ENCODE measurements at regions not wholly inside any gene's neighbourhood (a gene's known extent, or its start where the extent isn't known, plus 50 kb on each side); places are given as distances from the start of the nearest gene placed in this dataset.

DNA sequence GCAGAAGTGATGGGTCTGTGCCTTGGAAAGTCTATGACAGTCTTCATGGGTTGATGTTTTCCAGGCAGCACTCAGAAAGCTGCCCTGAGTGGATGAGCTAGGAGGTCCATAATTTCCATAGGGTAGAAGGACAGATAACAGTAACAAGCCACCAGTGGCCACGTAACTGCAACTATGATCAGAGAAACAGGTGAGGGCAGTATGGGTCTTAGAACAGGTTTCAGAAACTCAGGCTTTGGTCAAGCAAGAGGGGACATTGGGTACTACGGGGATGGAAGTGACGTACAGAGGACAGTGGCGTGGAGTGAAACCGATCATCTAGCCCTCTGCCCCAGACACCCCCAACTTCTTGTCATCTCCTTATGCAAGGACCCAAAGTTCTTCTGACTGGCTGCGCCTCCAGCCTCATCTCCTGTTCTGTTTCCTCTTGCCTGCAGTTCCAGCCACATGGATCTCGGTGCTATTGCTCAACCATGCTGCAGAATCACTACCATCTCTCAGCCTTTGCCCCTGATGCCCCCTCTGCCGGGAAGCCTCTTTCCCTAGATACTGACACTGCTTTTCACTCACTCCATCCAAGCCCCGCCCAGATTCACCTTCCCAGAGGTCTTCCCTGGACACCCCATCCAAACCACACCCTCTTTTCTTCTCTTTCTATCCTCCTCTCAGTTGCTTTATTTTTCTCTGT lies 123.4 kb downstream of the MFAP3L start:
- Histone ChIP-seq H3K4me1 (ENCODE audit: insufficient read depth) (no peaks in the 10 kb centered on the region), H2AFZ (no peak overlapping the region), H3K27ac (no peak overlapping the region), H3K36me3 (replicated peaks; ENCODE audit: insufficient read depth, low read depth) (no peaks in the 10 kb centered on the region), H3K27me3 (no peaks in the 10 kb centered on the region), H4K20me1 (ENCODE audit: insufficient read depth, poor library complexity, severe bottlenecking) (no peaks in the 10 kb centered on the region), H3K4me2 (no peak overlapping the region), H3K4me3 (no peak overlapping the region), H3K9me3 (ENCODE audit: low read depth) (no peaks in the 10 kb centered on the region), H3K9me2 (replicated peaks; ENCODE audit: insufficient read depth) (no peaks in the 10 kb centered on the region), H3K79me2 (no peaks in the 10 kb centered on the region)
- WGBS (ENCODE audit: low lambda C conversion rate, missing lambda C conversion rate), result 82% methylated on average over 9 of the region's 9 CpGs
- TF ChIP-seq, protein P1, sequence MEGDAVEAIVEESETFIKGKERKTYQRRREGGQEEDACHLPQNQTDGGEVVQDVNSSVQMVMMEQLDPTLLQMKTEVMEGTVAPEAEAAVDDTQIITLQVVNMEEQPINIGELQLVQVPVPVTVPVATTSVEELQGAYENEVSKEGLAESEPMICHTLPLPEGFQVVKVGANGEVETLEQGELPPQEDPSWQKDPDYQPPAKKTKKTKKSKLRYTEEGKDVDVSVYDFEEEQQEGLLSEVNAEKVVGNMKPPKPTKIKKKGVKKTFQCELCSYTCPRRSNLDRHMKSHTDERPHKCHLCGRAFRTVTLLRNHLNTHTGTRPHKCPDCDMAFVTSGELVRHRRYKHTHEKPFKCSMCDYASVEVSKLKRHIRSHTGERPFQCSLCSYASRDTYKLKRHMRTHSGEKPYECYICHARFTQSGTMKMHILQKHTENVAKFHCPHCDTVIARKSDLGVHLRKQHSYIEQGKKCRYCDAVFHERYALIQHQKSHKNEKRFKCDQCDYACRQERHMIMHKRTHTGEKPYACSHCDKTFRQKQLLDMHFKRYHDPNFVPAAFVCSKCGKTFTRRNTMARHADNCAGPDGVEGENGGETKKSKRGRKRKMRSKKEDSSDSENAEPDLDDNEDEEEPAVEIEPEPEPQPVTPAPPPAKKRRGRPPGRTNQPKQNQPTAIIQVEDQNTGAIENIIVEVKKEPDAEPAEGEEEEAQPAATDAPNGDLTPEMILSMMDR (IDR thresholded peaks at IDR 0.05; ENCODE audit: poor library complexity), result no peak
- TF ChIP-seq EZH2 (IDR thresholded peaks at IDR 0.05; ENCODE audit: borderline replicate concordance), result no peak
- no peak for TF ChIP-seq EZH2phosphoT487 (IDR thresholded peaks at IDR 0.05; ENCODE audit: low read depth, severe bottlenecking, unreplicated experiment)
- DNase-seq (ENCODE audit: low spot score), result no peak

DNA sequence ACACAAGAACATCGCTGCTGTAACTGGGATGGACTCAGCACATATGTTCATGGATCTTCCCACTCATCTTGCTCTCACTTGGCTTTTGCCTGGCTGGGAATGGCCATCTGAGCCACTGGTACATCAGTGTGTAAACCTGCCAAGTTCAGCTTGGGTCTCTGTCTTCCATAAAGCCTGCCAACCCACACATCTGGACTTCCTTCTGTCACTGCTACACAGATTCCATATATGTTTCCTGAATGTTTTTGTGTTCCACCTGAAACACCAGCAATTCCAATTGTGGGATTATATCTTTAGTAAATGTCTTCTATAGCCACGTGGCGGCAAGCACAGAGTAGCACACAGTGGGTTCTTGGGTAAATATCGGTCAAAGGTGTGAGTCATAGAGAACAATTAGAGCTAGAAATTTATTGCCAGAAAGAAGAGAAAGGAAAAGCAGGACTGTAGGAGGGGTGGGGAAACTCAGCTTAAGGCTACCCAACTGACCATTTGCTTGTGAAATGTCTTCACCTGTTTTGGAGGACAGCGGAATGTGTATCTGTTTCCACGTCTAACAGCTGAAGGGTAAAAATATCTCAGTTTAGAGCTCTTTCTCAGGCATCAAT lies 125.9 kb downstream of the MFAP3L start:
- no peak for DNase-seq (ENCODE audit: low spot score)
- TF ChIP-seq, protein P1 (IDR thresholded peaks at IDR 0.05; ENCODE audit: poor library complexity), result no peak
- TF ChIP-seq EZH2 (IDR thresholded peaks at IDR 0.05; ENCODE audit: borderline replicate concordance), result no peak
- TF ChIP-seq EZH2phosphoT487 (IDR thresholded peaks at IDR 0.05; ENCODE audit: low read depth, severe bottlenecking, unreplicated experiment), result no peak
- no peak overlapping the region for H3K4me2 ChIP-seq
- H3K9me2 ChIP-seq (replicated peaks; ENCODE audit: insufficient read depth), result no peaks in the 10 kb centered on the region
- no peak overlapping the region for H2AFZ ChIP-seq
- WGBS (ENCODE audit: low lambda C conversion rate, missing lambda C conversion rate), result 75% methylated on average over 6 of the region's 6 CpGs
- no peaks in the 10 kb centered on the region for H3K4me1 ChIP-seq (ENCODE audit: insufficient read depth)
- H3K4me3 ChIP-seq, result no peak overlapping the region
- no peaks in the 10 kb centered on the region for H4K20me1 ChIP-seq (ENCODE audit: insufficient read depth, poor library complexity, severe bottlenecking)
- no peaks in the 10 kb centered on the region for H3K27me3 ChIP-seq
- no peaks in the 10 kb centered on the region for H3K36me3 ChIP-seq (replicated peaks; ENCODE audit: insufficient read depth, low read depth)
- H3K9me3 ChIP-seq (ENCODE audit: low read depth), result no peaks in the 10 kb centered on the region
- no peak overlapping the region for H3K27ac ChIP-seq
- no peaks in the 10 kb centered on the region for H3K79me2 ChIP-seq

DNA sequence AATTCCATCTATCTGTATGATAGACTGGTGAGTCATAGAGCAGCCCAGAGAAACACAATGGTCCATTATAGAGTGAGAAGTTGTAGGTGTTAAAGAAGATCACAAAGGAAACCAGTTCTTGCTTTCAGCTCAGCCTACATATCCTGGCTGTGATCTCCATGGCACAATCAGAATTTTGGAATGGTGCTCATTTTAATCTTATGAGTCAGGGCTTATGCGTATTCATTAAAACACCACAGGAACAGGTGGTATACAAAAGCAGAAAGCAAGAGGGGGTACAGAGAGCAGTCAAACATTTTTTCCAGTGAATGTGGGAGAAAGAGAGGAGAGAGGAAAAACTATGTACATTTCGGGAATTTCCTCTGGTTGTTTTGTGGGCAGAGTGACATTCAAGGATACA lies 126.9 kb downstream of the MFAP3L start:
- Histone ChIP-seq H3K27me3 (no peaks in the 10 kb centered on the region), H3K4me3 (no peak overlapping the region), H3K4me1 (ENCODE audit: insufficient read depth) (no peaks in the 10 kb centered on the region), H3K36me3 (replicated peaks; ENCODE audit: insufficient read depth, low read depth) (no peaks in the 10 kb centered on the region), H3K9me2 (replicated peaks; ENCODE audit: insufficient read depth) (no peaks in the 10 kb centered on the region), H3K4me2 (no peak overlapping the region), H3K27ac (no peak overlapping the region), H4K20me1 (ENCODE audit: insufficient read depth, poor library complexity, severe bottlenecking) (no peaks in the 10 kb centered on the region), H3K9me3 (ENCODE audit: low read depth) (no peaks in the 10 kb centered on the region), H2AFZ (no peak overlapping the region), H3K79me2 (no peaks in the 10 kb centered on the region)
- DNase-seq (ENCODE audit: low spot score), result no peak
- TF ChIP-seq, protein P1 (IDR thresholded peaks at IDR 0.05; ENCODE audit: poor library complexity), result no peak
- TF ChIP-seq EZH2phosphoT487 (IDR thresholded peaks at IDR 0.05; ENCODE audit: low read depth, severe bottlenecking, unreplicated experiment) (no peak), EZH2 (IDR thresholded peaks at IDR 0.05; ENCODE audit: borderline replicate concordance) (no peak)
- WGBS (ENCODE audit: low lambda C conversion rate, missing lambda C conversion rate), result 97% methylated on average over 2 of the region's 2 CpGs
